H1 (cell line): ENCODE measurements at regions not wholly inside any gene's neighbourhood (a gene's known extent, or its start where the extent isn't known, plus 50 kb on each side); places are given as distances from the start of the nearest gene placed in this dataset.

ENCODE experiments used
- CTCF ChIA-PET: fragments of 300-600 bp; sonication (Branson Sonifier 250); formaldehyde crosslinking; loops from one replicate; lab custom pipeline; 2021; ENCODE audit not compliant: partially characterized antibody; lab: Charles Lee
- POLR2A ChIA-PET: fragments of 300-600 bp; sonication (Branson Sonifier 250); formaldehyde crosslinking; loops from one replicate; lab custom pipeline; 2021; ENCODE audit warnings: inconsistent platforms; ENCODE audit not compliant: partially characterized antibody; lab: Charles Lee
- DNase-seq, 2 experiments: peaks; one replicate each; pipeline versions ENCODE4 v3.0.0 to v3.0.0-alpha.2; 2010 to 2022; ENCODE audit warnings: low spot score in 2 of 2, low read depth in 1 of 2, mixed read lengths in 1 of 2
- FAIRE-seq: peaks from 2 replicates; lab custom pipeline; 2011; peaks lifted over from hg19 to GRCh38; lab: Jason Lieb, UNC
- H2AFZ ChIP-seq: 2 replicates; pipeline ENCODE4 v1.8.1; 2012; ENCODE audit warnings: low read length, inconsistent platforms
- H2AK5ac ChIP-seq: 2 replicates; pipeline ENCODE4 v1.6.1; 2013; ENCODE audit warnings: low read depth, low read length
- H2BK120ac ChIP-seq: replicated peaks from 2 replicates; pipeline ENCODE3; 2013; ENCODE audit warnings: low read depth, low read length, inconsistent platforms
- H2BK12ac ChIP-seq: 2 replicates; pipeline ENCODE4 v1.6.1; 2013; ENCODE audit warnings: low read depth, low read length
- H2BK15ac ChIP-seq: 2 replicates; pipeline ENCODE4 v1.6.1; 2013; ENCODE audit warnings: low read length
- H2BK20ac ChIP-seq: 2 replicates; pipeline ENCODE4 v1.6.1; 2013; ENCODE audit warnings: low read length
- H2BK5ac ChIP-seq: 2 replicates; pipeline ENCODE4 v1.6.1; 2013; ENCODE audit warnings: low read depth, low read length
- H3K14ac ChIP-seq: 2 replicates; pipeline ENCODE4 v1.6.1; 2013; ENCODE audit warnings: inconsistent platforms; ENCODE audit not compliant: insufficient read length
- H3K18ac ChIP-seq: 2 replicates; pipeline ENCODE4 v1.6.1; 2013; ENCODE audit warnings: low read length; ENCODE audit errors: extremely low read depth
- H3K23ac ChIP-seq: 2 replicates; pipeline ENCODE4 v1.6.1; 2013; ENCODE audit warnings: inconsistent platforms; ENCODE audit not compliant: insufficient read length
- H3K23me2 ChIP-seq: 2 replicates; pipeline ENCODE4 v1.6.1; 2013; ENCODE audit warnings: low read depth, low read length
- H3K27ac ChIP-seq: 2 replicates; pipeline ENCODE4 v1.6.1; 2011; ENCODE audit warnings: low read depth, low read length, inconsistent platforms
- H3K27me3 ChIP-seq, 4 experiments: replicated peaks in 1 of 4; 1 replicate in 1 of 4; 2 replicates in 3 of 4; pipeline versions ENCODE4 v1.6.1 to v1.8.1; 2011 to 2013; ENCODE audit warnings: low read length in 3 of 4, mild to moderate bottlenecking in 3 of 4, inconsistent platforms in 2 of 4, mixed read lengths in 2 of 4, moderate library complexity in 1 of 4; ENCODE audit not compliant: control insufficient read depth in 3 of 4, insufficient read depth in 3 of 4; ENCODE audit errors: extremely low read depth in 1 of 4
- H3K36me3 ChIP-seq, 4 experiments: 2 replicates each; pipeline versions ENCODE4 v1.6.1 to v1.8.1; 2011 to 2013; ENCODE audit warnings: mild to moderate bottlenecking in 4 of 4, low read length in 3 of 4, moderate library complexity in 2 of 4, control low read depth in 1 of 4, inconsistent platforms in 1 of 4; ENCODE audit not compliant: insufficient read depth in 4 of 4, control insufficient read depth in 2 of 4
- H3K4ac ChIP-seq: replicated peaks from 2 replicates; pipeline ENCODE3; 2013; ENCODE audit warnings: low read length, low read depth, mixed read lengths, inconsistent platforms; ENCODE audit not compliant: insufficient read length
- H3K4me1 ChIP-seq, 4 experiments: replicated peaks in 1 of 4; 1 replicate in 1 of 4; 2 replicates in 3 of 4; pipeline versions ENCODE4 v1.6.1 to v1.8.1; 2011 to 2013; ENCODE audit warnings: low read length in 3 of 4, inconsistent platforms in 2 of 4, mixed read lengths in 1 of 4; ENCODE audit not compliant: insufficient read depth in 4 of 4, control insufficient read depth in 3 of 4
- H3K4me2 ChIP-seq, 2 experiments: 2 replicates each; pipeline versions ENCODE4 v1.6.1 to v1.8.1; 2011 to 2013; ENCODE audit warnings: low read depth in 2 of 2, low read length in 2 of 2, control low read depth in 1 of 2, inconsistent platforms in 1 of 2, mild to moderate bottlenecking in 1 of 2; ENCODE audit not compliant: insufficient read depth in 1 of 2
- H3K4me3 ChIP-seq, 4 experiments: fragments of 200-600, 300-600 bp in 1 of 4; sonication (generic), shearing (Covaris generic), sonication (Bioruptor Twin) in 1 of 4; 2 replicates each; pipeline versions ENCODE4 v1.5.1 to v1.8.1; 2011 to 2016; ENCODE audit warnings: low read length in 4 of 4, low read depth in 3 of 4, control low read depth in 2 of 4, inconsistent platforms in 2 of 4, mild to moderate bottlenecking in 2 of 4, mixed read lengths in 1 of 4, moderate library complexity in 1 of 4; ENCODE audit not compliant: insufficient read depth in 2 of 4; ENCODE audit errors: extremely low read depth in 1 of 4
- H3K56ac ChIP-seq: replicated peaks from 2 replicates; pipeline ENCODE3; 2013; ENCODE audit warnings: low read depth, mild to moderate bottlenecking, mixed read lengths, low read length, inconsistent platforms; ENCODE audit not compliant: insufficient read length
- H3K79me1 ChIP-seq: 2 replicates; pipeline ENCODE4 v1.6.1; 2013; ENCODE audit warnings: low read depth, low read length, control low read depth
- H3K79me2 ChIP-seq, 2 experiments: 2 replicates each; pipeline versions ENCODE4 v1.6.1 to v1.8.1; 2012 to 2013; ENCODE audit warnings: low read length in 2 of 2, mild to moderate bottlenecking in 2 of 2, inconsistent platforms in 1 of 2; ENCODE audit not compliant: insufficient read depth in 2 of 2, control insufficient read depth in 1 of 2
- H3K9ac ChIP-seq, 4 experiments: replicated peaks in 1 of 4; 1 replicate in 1 of 4; 2 replicates in 3 of 4; pipeline versions ENCODE4 v1.6.1 to v1.8.1; 2011 to 2013; ENCODE audit warnings: low read depth in 3 of 4, low read length in 3 of 4, control low read depth in 2 of 4, mild to moderate bottlenecking in 2 of 4, moderate library complexity in 2 of 4, inconsistent platforms in 1 of 4; ENCODE audit errors: extremely low read depth in 1 of 4
- H3K9me3 ChIP-seq, 2 experiments: 2 replicates each; pipeline versions ENCODE4 v1.6.1 to v1.8.1; 2012 to 2013; ENCODE audit warnings: mild to moderate bottlenecking in 2 of 2, moderate library complexity in 2 of 2, control low read depth in 1 of 2, inconsistent platforms in 1 of 2, low read depth in 1 of 2, low read length in 1 of 2, mixed read lengths in 1 of 2; ENCODE audit not compliant: insufficient read depth in 2 of 2
- H4K20me1 ChIP-seq, 2 experiments: replicated peaks in 1 of 2; 2 replicates each; pipeline versions ENCODE3 to v1.8.1; 2011 to 2013; ENCODE audit warnings: inconsistent platforms in 2 of 2, low read length in 2 of 2, mild to moderate bottlenecking in 1 of 2; ENCODE audit not compliant: insufficient read depth in 2 of 2, control insufficient read depth in 1 of 2
- H4K5ac ChIP-seq: 2 replicates; pipeline ENCODE4 v1.6.1; 2013; ENCODE audit warnings: low read length, low read depth, mixed read lengths, inconsistent platforms; ENCODE audit not compliant: insufficient read length
- H4K8ac ChIP-seq: 2 replicates; pipeline ENCODE4 v1.8.0; 2013; ENCODE audit warnings: mild to moderate bottlenecking, moderate library complexity, low read length, inconsistent platforms; ENCODE audit not compliant: insufficient read depth; ENCODE audit errors: extremely low read depth
- H4K91ac ChIP-seq: replicated peaks from 2 replicates; pipeline ENCODE3; 2013; ENCODE audit warnings: low read length, mixed read lengths, inconsistent platforms; ENCODE audit not compliant: insufficient read length
- ATF2 ChIP-seq: IDR thresholded peaks from 2 replicates; pipeline ENCODE4 v1.6.1; 2012; ENCODE audit warnings: low read length, inconsistent platforms
- GABPA ChIP-seq: IDR thresholded peaks from 2 replicates; pipeline ENCODE4 v1.6.1; 2011; ENCODE audit warnings: mild to moderate bottlenecking, low read length, moderate library complexity, borderline replicate concordance; ENCODE audit not compliant: insufficient read depth
- KDM5A ChIP-seq: fragments of 200-600 bp; IDR thresholded peaks from 2 replicates; pipeline ENCODE4 v1.7.1; 2012; ENCODE audit warnings: mild to moderate bottlenecking, low read length, inconsistent platforms, mixed read lengths
- SP4 ChIP-seq: IDR thresholded peaks from 2 replicates; pipeline ENCODE4 v1.6.1; 2012; ENCODE audit warnings: low read length, inconsistent platforms
- TEAD4 ChIP-seq: IDR thresholded peaks from 2 replicates; pipeline ENCODE4 v1.6.1; 2012; ENCODE audit warnings: low read depth, low read length, inconsistent platforms, mixed read lengths
- WGBS, 2 experiments: shearing (Covaris generic) in 1 of 2; methylation state at CpG; one replicate each; pipeline versions ENCODE4 v1.1.6 to v1.1.7; 2013 to 2015; ENCODE audit warnings: low lambda C conversion rate in 2 of 2, mixed read lengths in 2 of 2, inconsistent platforms in 1 of 2, low coverage in 1 of 2, missing lambda C conversion rate in 1 of 2; ENCODE audit not compliant: insufficient replicate concordance in 2 of 2, insufficient coverage in 1 of 2, insufficient read length in 1 of 2; ENCODE audit errors: extremely low coverage in 1 of 2, missing lambda C conversion rate in 1 of 2; 5-methylcytosine and 5-hydroxymethylcytosine counted together

GRCh38 chr20:55052459-55052858, 577.1 kb downstream of the DOK5 start:
- no peak overlapping the region for H2BK15ac ChIP-seq
- H3K4me2 ChIP-seq, result no peak overlapping the region
- no peak overlapping the region for H3K14ac ChIP-seq
- H3K9ac ChIP-seq, result no peak overlapping the region
- no peak overlapping the region for H2AFZ ChIP-seq
- WGBS, 2 experiments, result 86% methylated on average over 2 of the region's 2 CpGs; no CpG with 5 or more reads in 1 of the 2 experiments
- H3K23me2 ChIP-seq, result no peaks in the 10 kb centered on the region; the same call in 1 of the 2 replicates
- H3K4me3 ChIP-seq, result no peak overlapping the region
- no peak for FAIRE-seq
- no peak overlapping the region for H2AK5ac ChIP-seq
- no peaks in the 10 kb centered on the region for H3K79me2 ChIP-seq
- CTCF ChIA-PET, result no interaction called here
- H3K27me3 ChIP-seq, result no peaks in the 10 kb centered on the region
- H2BK5ac ChIP-seq, result no peak overlapping the region
- H2BK20ac ChIP-seq, result no peak overlapping the region
- no peaks in the 10 kb centered on the region for H3K36me3 ChIP-seq
- H3K4ac ChIP-seq, result no peak overlapping the region
- no peak overlapping the region for H3K27ac ChIP-seq
- no peaks in the 10 kb centered on the region for H3K4me1 ChIP-seq
- no peak overlapping the region for H3K56ac ChIP-seq
- TF ChIP-seq ATF2 (no peak), GABPA (no peak), TEAD4 (no peak), SP4 (no peak), KDM5A (no peak)
- TF ChIP-seq, all 59 proteins: peak for 0
- DNase-seq, result no peak
- Histone ChIP-seq H3K79me1 (no peaks in the 10 kb centered on the region), H2BK120ac (no peak overlapping the region), H4K91ac (no peak overlapping the region), H4K8ac (no peak overlapping the region), H3K18ac (no peak overlapping the region), H3K9me3 (no peaks in the 10 kb centered on the region), H3K23ac (no peak overlapping the region), H4K20me1 (no peaks in the 10 kb centered on the region), H2BK12ac (no peak overlapping the region), H4K5ac (no peak overlapping the region)
- POLR2A ChIA-PET, result interaction anchor here (0.7 kb wide), 1 partner anchor 319 kb away, joined by 3 read pairs; no protein-coding TSS in a partner anchor
